ENCODE measurements at regions not wholly inside any gene's neighbourhood (a gene's known extent, or its start where the extent isn't known, plus 50 kb on each side); places are given as distances from the start of the nearest gene placed in this dataset.

GRCh38 chr14:58711382-58711781 is 73.6 kb downstream of the DACT1 start:
- H3K36me3 Mint-ChIP-seq (ENCODE audit: insufficient read depth in 1 of 3, low read depth in 3 of 3), result no peaks in the 10 kb centered on the region
- H3K79me1 ChIP-seq (ENCODE audit: insufficient read depth, low read depth, low read length, poor library complexity, severe bottlenecking), result no peaks in the 10 kb centered on the region

More at GRCh38 chr14:58711382-58711781, 73.6 kb downstream of the DACT1 start:
- Histone ChIP-seq H2BK120ac (ENCODE audit: low read depth, low read length, poor library complexity, severe bottlenecking) (no peak overlapping the region), H3K9me3 (ENCODE audit: control insufficient read depth, low read depth, low read length) (no peaks in the 10 kb centered on the region), H3K27me3 (ENCODE audit: insufficient read depth, low read length) (no peaks in the 10 kb centered on the region), H3K79me2 (ENCODE audit: insufficient read depth, low read length) (no peaks in the 10 kb centered on the region), H2AK5ac (ENCODE audit: insufficient read length, low read length) (no peak overlapping the region), H3K14ac (ENCODE audit: insufficient read depth, low read length) (no peak overlapping the region), H3K4me1 (ENCODE audit: insufficient read depth, low read length) (peaks cover 4% of the 10 kb centered on the region; the same call in 1 of the 2 replicates), H3T11ph (ENCODE audit: low read length) (no peak overlapping the region), H3K18ac (ENCODE audit: insufficient read length, low read depth, low read length) (no peak overlapping the region), H3K56ac (ENCODE audit: insufficient read length, low read depth, low read length) (no peak overlapping the region), H3K4ac (ENCODE audit: low read depth, low read length) (no peak overlapping the region), H2BK20ac (ENCODE audit: low read depth, low read length, poor library complexity, severe bottlenecking) (no peak overlapping the region), H2BK15ac (ENCODE audit: low read depth, low read length) (no peak overlapping the region), H3K27ac (ENCODE audit: insufficient read length, low read depth, low read length) (no peak overlapping the region), H2AFZ (ENCODE audit: low read length) (no peak overlapping the region), H3K4me2 (ENCODE audit: insufficient read depth, insufficient read length, low read length) (no peak overlapping the region), H3K9ac (ENCODE audit: extremely low read depth, insufficient read length, low read length) (no peak overlapping the region), H4K5ac (ENCODE audit: insufficient read length, low read depth, low read length) (no peak overlapping the region), H3K23me2 (ENCODE audit: insufficient read length, low read depth, low read length, poor library complexity, severe bottlenecking) (no peaks in the 10 kb centered on the region), H2BK12ac (ENCODE audit: insufficient read length, low read depth, low read length) (no peak overlapping the region), H4K20me1 (ENCODE audit: control insufficient read depth, insufficient read depth, insufficient read length) (no peaks in the 10 kb centered on the region), H4K8ac (replicated peaks; ENCODE audit: insufficient read length, low read depth, low read length) (no peak overlapping the region), H2BK5ac (ENCODE audit: insufficient read length, low read length) (no peak overlapping the region), H4K91ac (ENCODE audit: insufficient read length, low read depth, low read length) (no peak overlapping the region), H3K23ac (ENCODE audit: insufficient read length, low read depth, low read length) (no peak overlapping the region)
- Mint-ChIP-seq H3K9me3 (no peaks in the 10 kb centered on the region), H3K4me1 (peaks cover 8% of the 10 kb centered on the region in 2 experiments), H3K27me3 (ENCODE audit: low read depth) (peaks cover 1% of the 10 kb centered on the region; the same call in 1 of the 2 replicates), H3K4me3 (no peak overlapping the region), H3K27ac (no peak overlapping the region)
- no CpG with 5 or more reads among the region's 3 CpGs for WGBS (ENCODE audit: extremely low coverage, insufficient read length, low lambda C conversion rate)
- no peak for TF ChIP-seq CTCF (conservative IDR thresholded peaks at IDR 0.05)
- no peak for DNase-seq
